ENCODE measurements at regions not wholly inside any gene's neighbourhood (a gene's known extent, or its start where the extent isn't known, plus 50 kb on each side); places are given as distances from the start of the nearest gene placed in this dataset.
"Not testable (repeated sequence)": the region's sequence is repeated elsewhere in the genome, so short reads cannot be mapped to it uniquely, and the experiment has no call there.

- TF ChIP-seq CTCF (IDR thresholded peaks at IDR 0.05; ENCODE audit: poor library complexity) (no peak), EZH2 (IDR thresholded peaks at IDR 0.05; ENCODE audit: borderline replicate concordance) (no peak), EZH2phosphoT487 (IDR thresholded peaks at IDR 0.05; ENCODE audit: low read depth, severe bottlenecking, unreplicated experiment) (no peak)
- H3K27ac ChIP-seq: no peak overlapping the region
- H3K9me2 ChIP-seq (replicated peaks; ENCODE audit: insufficient read depth): no peaks in the 10 kb centered on the region
- WGBS (ENCODE audit: low lambda C conversion rate, missing lambda C conversion rate): 73% methylated on average over 1 of the region's 1 CpG
- no peaks in the 10 kb centered on the region for H3K9me3 ChIP-seq (ENCODE audit: low read depth)
- H3K4me1 ChIP-seq (ENCODE audit: insufficient read depth): no peaks in the 10 kb centered on the region
- DNase-seq (ENCODE audit: low spot score): no peak
- H2AFZ ChIP-seq: no peak overlapping the region
- H3K79me2 ChIP-seq: no peaks in the 10 kb centered on the region
- no peak overlapping the region for H3K4me2 ChIP-seq
- H3K27me3 ChIP-seq: no peaks in the 10 kb centered on the region
- H3K36me3 ChIP-seq (replicated peaks; ENCODE audit: insufficient read depth, low read depth): no peaks in the 10 kb centered on the region
- no peaks in the 10 kb centered on the region for H4K20me1 ChIP-seq (ENCODE audit: insufficient read depth, poor library complexity, severe bottlenecking)
- H3K4me3 ChIP-seq: no peak overlapping the region
These were observed 1264.6 kb upstream of the SEL1L start for GRCh38 chr14:82798276-82798675.

- no peaks in the 10 kb centered on the region for H3K4me1 ChIP-seq (ENCODE audit: insufficient read depth)
- H3K9me2 ChIP-seq (replicated peaks; ENCODE audit: insufficient read depth): no peaks in the 10 kb centered on the region
- DNase-seq (ENCODE audit: low spot score): no peak
- no peaks in the 10 kb centered on the region for H3K9me3 ChIP-seq (ENCODE audit: low read depth)
- H3K27me3 ChIP-seq: no peaks in the 10 kb centered on the region
- no peak overlapping the region for H3K27ac ChIP-seq
- H3K79me2 ChIP-seq: no peaks in the 10 kb centered on the region
- H3K4me3 ChIP-seq: no peak overlapping the region
- H3K36me3 ChIP-seq (replicated peaks; ENCODE audit: insufficient read depth, low read depth): no peaks in the 10 kb centered on the region
- no peak overlapping the region for H3K4me2 ChIP-seq
- H4K20me1 ChIP-seq (ENCODE audit: insufficient read depth, poor library complexity, severe bottlenecking): no peaks in the 10 kb centered on the region
- H2AFZ ChIP-seq: no peak overlapping the region
- WGBS (ENCODE audit: low lambda C conversion rate, missing lambda C conversion rate): 83% methylated on average over 7 of the region's 7 CpGs
- TF ChIP-seq EZH2 (IDR thresholded peaks at IDR 0.05; ENCODE audit: borderline replicate concordance) (no peak), EZH2phosphoT487 (IDR thresholded peaks at IDR 0.05; ENCODE audit: low read depth, severe bottlenecking, unreplicated experiment) (no peak), CTCF (IDR thresholded peaks at IDR 0.05; ENCODE audit: poor library complexity) (no peak)
These were observed 1272.5 kb upstream of the SEL1L start for GRCh38 chr14:82805892-82806825.

GRCh38 chr14:82811246-82811645, 1277.6 kb upstream of the SEL1L start:
- no peaks in the 10 kb centered on the region for H4K20me1 ChIP-seq (ENCODE audit: insufficient read depth, poor library complexity, severe bottlenecking)
- H3K36me3 ChIP-seq (replicated peaks; ENCODE audit: insufficient read depth, low read depth): no peaks in the 10 kb centered on the region
- WGBS (ENCODE audit: low lambda C conversion rate, missing lambda C conversion rate): 86% methylated on average over 2 of the region's 2 CpGs
- no peaks in the 10 kb centered on the region for H3K4me1 ChIP-seq (ENCODE audit: insufficient read depth)
- no peak for DNase-seq (ENCODE audit: low spot score)
- no peak for TF ChIP-seq EZH2 (IDR thresholded peaks at IDR 0.05; ENCODE audit: borderline replicate concordance)
- TF ChIP-seq EZH2phosphoT487 (IDR thresholded peaks at IDR 0.05; ENCODE audit: low read depth, severe bottlenecking, unreplicated experiment): no peak
- no peak for TF ChIP-seq CTCF (IDR thresholded peaks at IDR 0.05; ENCODE audit: poor library complexity)
- no peak overlapping the region for H3K4me2 ChIP-seq
- no peaks in the 10 kb centered on the region for H3K27me3 ChIP-seq
- no peak overlapping the region for H3K27ac ChIP-seq
- no peaks in the 10 kb centered on the region for H3K9me3 ChIP-seq (ENCODE audit: low read depth)
- no peaks in the 10 kb centered on the region for H3K79me2 ChIP-seq
- no peak overlapping the region for H2AFZ ChIP-seq
- no peaks in the 10 kb centered on the region for H3K9me2 ChIP-seq (replicated peaks; ENCODE audit: insufficient read depth)
- no peak overlapping the region for H3K4me3 ChIP-seq

- not testable (repeated sequence) for H3K36me3 ChIP-seq (replicated peaks; ENCODE audit: insufficient read depth, low read depth); H3K27me3 ChIP-seq; H3K9me3 ChIP-seq (ENCODE audit: low read depth); H4K20me1 ChIP-seq (ENCODE audit: insufficient read depth, poor library complexity, severe bottlenecking); H3K79me2 ChIP-seq; H3K4me3 ChIP-seq; H3K9me2 ChIP-seq (replicated peaks; ENCODE audit: insufficient read depth); H3K4me1 ChIP-seq (ENCODE audit: insufficient read depth); H3K4me2 ChIP-seq; H3K27ac ChIP-seq; DNase-seq (ENCODE audit: low spot score); H2AFZ ChIP-seq
- WGBS (ENCODE audit: low lambda C conversion rate, missing lambda C conversion rate): 98% methylated on average over 13 of the region's 28 CpGs
These were observed 1280.7 kb upstream of the SEL1L start for GRCh38 chr14:82814339-82814738.
